Coronary artery (tissue), 2 donors: ENCODE measurements at regions not wholly inside any gene's neighbourhood (a gene's known extent, or its start where the extent isn't known, plus 50 kb on each side); places are given as distances from the start of the nearest gene placed in this dataset.

Experiments
- DNase-seq: peaks from one replicate; pipeline ENCODE4 v3.0.0-alpha.2; 2017; ENCODE audit warnings: low spot score
- H3K27ac ChIP-seq, 2 donors: fragments of 200-600 bp; sonication (generic); one replicate each; pipeline ENCODE4 v1.5.1; 2016 to 2019
- H3K4me3 ChIP-seq: fragments of 200-600 bp; sonication (generic); 2 replicates; pipeline ENCODE4 v1.5.1; 2016; ENCODE audit warnings: mild to moderate bottlenecking, moderate library complexity
- CTCF ChIP-seq: fragments of 200-600 bp; sonication (generic); IDR thresholded peaks from one replicate; pipeline ENCODE4 v1.5.1; 2019; ENCODE audit warnings: antibody characterized with exemption

- no peak overlapping the region for H3K4me3 ChIP-seq
- no peak for TF ChIP-seq CTCF
- H3K27ac ChIP-seq = no peak overlapping the region
- DNase-seq = no peak
Observed at GRCh38 chr2:184534986-184535385, 63.3 kb upstream of the ZNF804A start.

- no peak for DNase-seq
- H3K27ac ChIP-seq = no peak overlapping the region
- no peak for TF ChIP-seq CTCF
- no peak overlapping the region for H3K4me3 ChIP-seq
Observed at GRCh38 chr2:184540246-184540789, 58.0 kb upstream of the ZNF804A start.

- H3K27ac ChIP-seq = no peak overlapping the region
- TF ChIP-seq CTCF = no peak
- H3K4me3 ChIP-seq = no peak overlapping the region
- no peak for DNase-seq
Observed at GRCh38 chr2:184541591-184541990, 56.7 kb upstream of the ZNF804A start.

GRCh38 chr2:184543832-184544231, 54.5 kb upstream of the ZNF804A start:
- H3K4me3 ChIP-seq = no peak overlapping the region
- TF ChIP-seq CTCF = no peak
- H3K27ac ChIP-seq = no peak overlapping the region
- no peak for DNase-seq
